Osteocyte (in vitro differentiated cells): ENCODE measurements at regions not wholly inside any gene's neighbourhood (a gene's known extent, or its start where the extent isn't known, plus 50 kb on each side); places are given as distances from the start of the nearest gene placed in this dataset.

ENCODE experiments used
- DNase-seq: peaks from one replicate; pipeline ENCODE4 v3.0.0; 2021; ENCODE audit warnings: mixed read lengths; ENCODE audit not compliant: unreplicated experiment; ENCODE audit errors: extremely low spot score
- H3K27ac Mint-ChIP-seq: one replicate; pipeline ENCODE4 v1.8.0; 2021; ENCODE audit warnings: mild to moderate bottlenecking, mixed read lengths; ENCODE audit not compliant: unreplicated experiment
- H3K27me3 Mint-ChIP-seq: one replicate; pipeline ENCODE4 v1.8.0; 2021; ENCODE audit warnings: mixed read lengths; ENCODE audit not compliant: unreplicated experiment
- H3K36me3 Mint-ChIP-seq: one replicate; pipeline ENCODE4 v1.8.0; 2021; ENCODE audit warnings: mixed read lengths; ENCODE audit not compliant: unreplicated experiment
- H3K4me1 Mint-ChIP-seq: one replicate; pipeline ENCODE4 v1.8.0; 2021; ENCODE audit warnings: mixed read lengths; ENCODE audit not compliant: unreplicated experiment
- H3K4me3 Mint-ChIP-seq: one replicate; pipeline ENCODE4 v1.8.0; 2021; ENCODE audit warnings: mild to moderate bottlenecking, moderate library complexity, mixed read lengths; ENCODE audit not compliant: unreplicated experiment
- H3K9me3 Mint-ChIP-seq: one replicate; pipeline ENCODE4 v1.8.0; 2021; ENCODE audit warnings: mixed read lengths; ENCODE audit not compliant: unreplicated experiment
- CTCF ChIP-seq: fragments of 200-600 bp; sonication (generic); IDR thresholded peaks from 2 replicates; pipeline ENCODE4 v1.5.0; 2021; ENCODE audit warnings: antibody characterized with exemption, mild to moderate bottlenecking, moderate library complexity

- no peak overlapping the region for H3K27ac Mint-ChIP-seq
- peaks cover 2% of the 10 kb centered on the region for H3K36me3 Mint-ChIP-seq
- no peak for DNase-seq
- no peak overlapping the region for H3K4me3 Mint-ChIP-seq
- peaks cover 2% of the 10 kb centered on the region for H3K27me3 Mint-ChIP-seq
- no peaks in the 10 kb centered on the region for H3K4me1 Mint-ChIP-seq
- TF ChIP-seq CTCF, result no peak
- H3K9me3 Mint-ChIP-seq, result peaks cover 6% of the 10 kb centered on the region
These were observed 76.3 kb upstream of the LYZL1 start for GRCh38 chr10:29212597-29212996.

- peaks cover 8% of the 10 kb centered on the region for H3K27me3 Mint-ChIP-seq
- TF ChIP-seq CTCF, result no peak
- H3K36me3 Mint-ChIP-seq, result peaks cover 2% of the 10 kb centered on the region
- DNase-seq, result no peak
- H3K27ac Mint-ChIP-seq, result no peak overlapping the region
- peaks cover 6% of the 10 kb centered on the region for H3K9me3 Mint-ChIP-seq
- no peak overlapping the region for H3K4me3 Mint-ChIP-seq
- H3K4me1 Mint-ChIP-seq, result no peaks in the 10 kb centered on the region
These were observed 74.3 kb upstream of the LYZL1 start for GRCh38 chr10:29214551-29214950.

GRCh38 chr10:29217292-29217738 is 71.6 kb upstream of the LYZL1 start:
- no peaks in the 10 kb centered on the region for H3K36me3 Mint-ChIP-seq
- no peak for DNase-seq
- H3K9me3 Mint-ChIP-seq, result no peaks in the 10 kb centered on the region
- H3K4me1 Mint-ChIP-seq, result no peaks in the 10 kb centered on the region
- no peak overlapping the region for H3K4me3 Mint-ChIP-seq
- peaks cover 25% of the 10 kb centered on the region for H3K27me3 Mint-ChIP-seq
- TF ChIP-seq CTCF, result no peak
- H3K27ac Mint-ChIP-seq, result no peak overlapping the region

- H3K27me3 Mint-ChIP-seq, result peaks cover 53% of the 10 kb centered on the region
- no peak for DNase-seq
- H3K36me3 Mint-ChIP-seq, result no peaks in the 10 kb centered on the region
- H3K4me3 Mint-ChIP-seq, result no peak overlapping the region
- H3K9me3 Mint-ChIP-seq, result no peaks in the 10 kb centered on the region
- no peaks in the 10 kb centered on the region for H3K4me1 Mint-ChIP-seq
- no peak for TF ChIP-seq CTCF
- H3K27ac Mint-ChIP-seq, result no peak overlapping the region
These were observed 65.5 kb upstream of the LYZL1 start for GRCh38 chr10:29223326-29223725.

GRCh38 chr10:29224631-29225030 is 64.2 kb upstream of the LYZL1 start:
- Mint-ChIP-seq H3K27me3 (peaks cover 47% of the 10 kb centered on the region), H3K4me3 (no peak overlapping the region), H3K27ac (no peak overlapping the region), H3K36me3 (no peaks in the 10 kb centered on the region), H3K4me1 (peaks cover 4% of the 10 kb centered on the region), H3K9me3 (no peaks in the 10 kb centered on the region)
- DNase-seq, result no peak
- TF ChIP-seq CTCF, result no peak
